ENCODE measurements at regions not wholly inside any gene's neighbourhood (a gene's known extent, or its start where the extent isn't known, plus 50 kb on each side); places are given as distances from the start of the nearest gene placed in this dataset.

- TF ChIP-seq CTCF (IDR thresholded peaks at IDR 0.05) (no peak), POLR2A (IDR thresholded peaks at IDR 0.05) (no peak)
Measured at GRCh38 chr18:30583768-30584167, 458.8 kb downstream of the DSC3 start.
